ENCODE measurements at regions not wholly inside any gene's neighbourhood (a gene's known extent, or its start where the extent isn't known, plus 50 kb on each side); places are given as distances from the start of the nearest gene placed in this dataset.

GRCh38 chr16:62546701-62547100 is 510.5 kb upstream of the CDH8 start:
- no peak overlapping the region for H2AFZ ChIP-seq
- no peaks in the 10 kb centered on the region for H3K27me3 ChIP-seq
- H3K36me3 ChIP-seq (replicated peaks; ENCODE audit: insufficient read depth, low read depth) = no peaks in the 10 kb centered on the region
- H3K79me2 ChIP-seq = no peaks in the 10 kb centered on the region
- TF ChIP-seq EZH2phosphoT487 (IDR thresholded peaks at IDR 0.05; ENCODE audit: low read depth, severe bottlenecking, unreplicated experiment) = no peak
- no peak for TF ChIP-seq EZH2 (IDR thresholded peaks at IDR 0.05; ENCODE audit: borderline replicate concordance)
- no peak for TF ChIP-seq CTCF (IDR thresholded peaks at IDR 0.05; ENCODE audit: poor library complexity)
- DNase-seq (ENCODE audit: low spot score) = no peak
- no peak overlapping the region for H3K27ac ChIP-seq
- H4K20me1 ChIP-seq (ENCODE audit: insufficient read depth, poor library complexity, severe bottlenecking) = no peaks in the 10 kb centered on the region
- 100% methylated on average over 1 of the region's 1 CpG for WGBS (ENCODE audit: low lambda C conversion rate, missing lambda C conversion rate)
- no peak overlapping the region for H3K4me2 ChIP-seq
- no peak overlapping the region for H3K4me3 ChIP-seq
- no peaks in the 10 kb centered on the region for H3K9me3 ChIP-seq (ENCODE audit: low read depth)
- H3K9me2 ChIP-seq (replicated peaks; ENCODE audit: insufficient read depth) = no peaks in the 10 kb centered on the region
- H3K4me1 ChIP-seq (ENCODE audit: insufficient read depth) = no peaks in the 10 kb centered on the region

GRCh38 chr16:62545039-62545438 is 508.8 kb upstream of the CDH8 start:
- H2AFZ ChIP-seq = no peak overlapping the region
- no peaks in the 10 kb centered on the region for H3K36me3 ChIP-seq (replicated peaks; ENCODE audit: insufficient read depth, low read depth)
- H3K4me2 ChIP-seq = no peak overlapping the region
- H3K27ac ChIP-seq = no peak overlapping the region
- no peaks in the 10 kb centered on the region for H3K79me2 ChIP-seq
- no peak overlapping the region for H3K4me3 ChIP-seq
- H3K27me3 ChIP-seq = no peaks in the 10 kb centered on the region
- no peak for DNase-seq (ENCODE audit: low spot score)
- no peaks in the 10 kb centered on the region for H3K4me1 ChIP-seq (ENCODE audit: insufficient read depth)
- TF ChIP-seq EZH2phosphoT487 (IDR thresholded peaks at IDR 0.05; ENCODE audit: low read depth, severe bottlenecking, unreplicated experiment) = no peak
- TF ChIP-seq EZH2 (IDR thresholded peaks at IDR 0.05; ENCODE audit: borderline replicate concordance) = no peak
- TF ChIP-seq CTCF (IDR thresholded peaks at IDR 0.05; ENCODE audit: poor library complexity) = no peak
- no peaks in the 10 kb centered on the region for H4K20me1 ChIP-seq (ENCODE audit: insufficient read depth, poor library complexity, severe bottlenecking)
- no peaks in the 10 kb centered on the region for H3K9me2 ChIP-seq (replicated peaks; ENCODE audit: insufficient read depth)
- H3K9me3 ChIP-seq (ENCODE audit: low read depth) = no peaks in the 10 kb centered on the region

DNA sequence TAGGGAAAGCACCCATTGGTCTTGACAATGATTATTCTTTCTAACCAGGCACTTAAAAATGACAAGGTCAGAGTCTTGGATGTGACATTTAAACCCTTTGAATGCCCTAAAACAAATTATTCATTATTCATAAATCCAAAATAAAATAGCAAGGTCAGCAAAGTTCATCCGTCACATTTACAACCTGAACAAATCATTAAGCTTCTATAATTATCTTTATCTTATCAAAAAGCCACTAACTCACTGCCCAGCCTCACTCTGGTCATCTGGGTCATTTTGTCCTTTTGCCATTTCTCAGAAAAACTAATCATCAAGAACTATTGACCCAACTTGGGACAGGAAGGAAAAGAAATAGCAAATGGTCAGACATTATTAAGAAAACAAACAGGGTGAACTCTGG is 507.3 kb upstream of the CDH8 start:
- WGBS (ENCODE audit: low lambda C conversion rate, missing lambda C conversion rate) = 68% methylated on average over 1 of the region's 1 CpG
- H3K79me2 ChIP-seq = no peaks in the 10 kb centered on the region
- H3K27me3 ChIP-seq = no peaks in the 10 kb centered on the region
- H3K9me3 ChIP-seq (ENCODE audit: low read depth) = no peaks in the 10 kb centered on the region
- H2AFZ ChIP-seq = no peak overlapping the region
- no peak for TF ChIP-seq CTCF (IDR thresholded peaks at IDR 0.05; ENCODE audit: poor library complexity)
- no peak for TF ChIP-seq EZH2phosphoT487 (IDR thresholded peaks at IDR 0.05; ENCODE audit: low read depth, severe bottlenecking, unreplicated experiment)
- no peak for TF ChIP-seq EZH2 (IDR thresholded peaks at IDR 0.05; ENCODE audit: borderline replicate concordance)
- H3K9me2 ChIP-seq (replicated peaks; ENCODE audit: insufficient read depth) = no peaks in the 10 kb centered on the region
- H3K4me2 ChIP-seq = no peak overlapping the region
- no peak for DNase-seq (ENCODE audit: low spot score)
- no peaks in the 10 kb centered on the region for H4K20me1 ChIP-seq (ENCODE audit: insufficient read depth, poor library complexity, severe bottlenecking)
- no peak overlapping the region for H3K4me3 ChIP-seq
- no peaks in the 10 kb centered on the region for H3K36me3 ChIP-seq (replicated peaks; ENCODE audit: insufficient read depth, low read depth)
- H3K27ac ChIP-seq = no peak overlapping the region
- no peaks in the 10 kb centered on the region for H3K4me1 ChIP-seq (ENCODE audit: insufficient read depth)

DNA sequence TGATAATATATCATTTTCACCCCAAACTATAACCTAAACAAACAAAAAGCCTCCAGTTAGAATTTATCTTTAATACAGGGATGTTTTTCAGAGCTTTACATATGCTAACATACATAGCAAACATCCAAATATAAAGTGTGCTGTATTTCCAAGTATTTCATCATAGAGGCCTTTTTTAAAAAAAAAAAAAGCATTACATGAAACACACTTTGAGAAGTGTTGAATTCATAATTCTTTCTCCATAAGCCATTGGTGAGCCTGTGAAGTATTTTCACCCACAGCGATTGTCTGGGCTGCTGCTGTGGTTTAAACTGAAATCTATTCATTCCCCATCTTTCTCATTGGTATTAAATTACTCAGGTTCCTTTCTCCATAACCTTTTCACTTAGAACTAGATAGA is 503.4 kb upstream of the CDH8 start:
- Histone ChIP-seq H3K79me2 (no peaks in the 10 kb centered on the region), H3K4me3 (no peak overlapping the region), H3K27me3 (no peaks in the 10 kb centered on the region), H3K9me3 (ENCODE audit: low read depth) (no peaks in the 10 kb centered on the region), H4K20me1 (ENCODE audit: insufficient read depth, poor library complexity, severe bottlenecking) (no peaks in the 10 kb centered on the region), H3K27ac (no peak overlapping the region), H3K36me3 (replicated peaks; ENCODE audit: insufficient read depth, low read depth) (no peaks in the 10 kb centered on the region), H3K9me2 (replicated peaks; ENCODE audit: insufficient read depth) (no peaks in the 10 kb centered on the region), H3K4me1 (ENCODE audit: insufficient read depth) (no peaks in the 10 kb centered on the region), H2AFZ (no peak overlapping the region), H3K4me2 (no peak overlapping the region)
- WGBS (ENCODE audit: low lambda C conversion rate, missing lambda C conversion rate) = 93% methylated on average over 1 of the region's 1 CpG
- TF ChIP-seq EZH2 (IDR thresholded peaks at IDR 0.05; ENCODE audit: borderline replicate concordance) (no peak), CTCF (IDR thresholded peaks at IDR 0.05; ENCODE audit: poor library complexity) (no peak), EZH2phosphoT487 (IDR thresholded peaks at IDR 0.05; ENCODE audit: low read depth, severe bottlenecking, unreplicated experiment) (no peak)
- DNase-seq (ENCODE audit: low spot score) = no peak
